ENCODE measurements at regions not wholly inside any gene's neighbourhood (a gene's known extent, or its start where the extent isn't known, plus 50 kb on each side); places are given as distances from the start of the nearest gene placed in this dataset.

DNA sequence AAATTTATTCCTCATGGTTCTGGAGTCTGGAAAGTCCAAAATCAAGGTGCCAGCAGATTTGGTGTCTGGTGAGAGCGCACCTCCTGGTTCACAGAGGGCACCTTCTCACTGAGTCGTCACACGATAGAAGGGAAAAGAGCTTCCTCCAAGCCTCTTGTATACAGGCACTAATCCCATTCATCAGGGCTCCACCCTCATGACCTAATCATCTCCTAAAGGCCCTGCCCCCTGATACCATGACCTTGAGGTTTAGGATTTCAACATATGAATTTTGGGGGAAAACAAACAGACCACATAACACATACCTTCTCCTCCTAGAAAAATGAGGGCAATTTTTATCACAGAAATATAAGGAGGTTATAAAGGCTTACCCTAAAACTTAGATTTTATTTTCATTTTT is 88.0 kb upstream of the NFIA start:
- CTCF ChIA-PET = interaction anchor here (0.6 kb wide), 1 partner anchor 1023 kb away, joined by 6 read pairs; no protein-coding TSS in a partner anchor
- Histone ChIP-seq H3K4me3 (ENCODE audit: low read depth, low read length) (no peak overlapping the region), H3K27ac (ENCODE audit: extremely low read depth, low read depth, low read length) (no peak overlapping the region), H3K36me3 (ENCODE audit: control insufficient read depth in 2 of 2, insufficient read depth in 1 of 2, low read length in 2 of 2) (no peaks in the 10 kb centered on the region), H3K4me1 (ENCODE audit: control insufficient read depth, insufficient read depth, low read length) (peaks cover 16% of the 10 kb centered on the region), H3K9me3 (ENCODE audit: control insufficient read depth, insufficient read depth, low read depth, low read length) (no peaks in the 10 kb centered on the region)
- POLR2A ChIA-PET = no interaction called here
- TF ChIP-seq ZNF214 (tag by site-specific recombination; IDR thresholded peaks at IDR 0.05; ENCODE audit: borderline replicate concordance) (no peak), ZBTB21 (tag by site-specific recombination; IDR thresholded peaks at IDR 0.05) (no peak), FEZF1 (tag by site-specific recombination; IDR thresholded peaks at IDR 0.05) (no peak), ZFP3 (tag by site-specific recombination; IDR thresholded peaks at IDR 0.05; ENCODE audit: low read depth) (no peak), OVOL3 (tag by site-specific recombination; IDR thresholded peaks at IDR 0.05) (no peak), TCF7L2 (IDR thresholded peaks at IDR 0.05; ENCODE audit: borderline replicate concordance, low read depth, low read length) (no peak), ZNF571 (tag by site-specific recombination; IDR thresholded peaks at IDR 0.05) (no peak), ZNF391 (tag by site-specific recombination; IDR thresholded peaks at IDR 0.05; ENCODE audit: borderline replicate concordance, low read depth) (no peak)
- TF ChIP-seq, protein P1, sequence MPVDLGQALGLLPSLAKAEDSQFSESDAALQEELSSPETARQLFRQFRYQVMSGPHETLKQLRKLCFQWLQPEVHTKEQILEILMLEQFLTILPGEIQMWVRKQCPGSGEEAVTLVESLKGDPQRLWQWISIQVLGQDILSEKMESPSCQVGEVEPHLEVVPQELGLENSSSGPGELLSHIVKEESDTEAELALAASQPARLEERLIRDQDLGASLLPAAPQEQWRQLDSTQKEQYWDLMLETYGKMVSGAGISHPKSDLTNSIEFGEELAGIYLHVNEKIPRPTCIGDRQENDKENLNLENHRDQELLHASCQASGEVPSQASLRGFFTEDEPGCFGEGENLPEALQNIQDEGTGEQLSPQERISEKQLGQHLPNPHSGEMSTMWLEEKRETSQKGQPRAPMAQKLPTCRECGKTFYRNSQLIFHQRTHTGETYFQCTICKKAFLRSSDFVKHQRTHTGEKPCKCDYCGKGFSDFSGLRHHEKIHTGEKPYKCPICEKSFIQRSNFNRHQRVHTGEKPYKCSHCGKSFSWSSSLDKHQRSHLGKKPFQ (tag by site-specific recombination; IDR thresholded peaks at IDR 0.05) = no peak
- TF ChIP-seq, protein P2, sequence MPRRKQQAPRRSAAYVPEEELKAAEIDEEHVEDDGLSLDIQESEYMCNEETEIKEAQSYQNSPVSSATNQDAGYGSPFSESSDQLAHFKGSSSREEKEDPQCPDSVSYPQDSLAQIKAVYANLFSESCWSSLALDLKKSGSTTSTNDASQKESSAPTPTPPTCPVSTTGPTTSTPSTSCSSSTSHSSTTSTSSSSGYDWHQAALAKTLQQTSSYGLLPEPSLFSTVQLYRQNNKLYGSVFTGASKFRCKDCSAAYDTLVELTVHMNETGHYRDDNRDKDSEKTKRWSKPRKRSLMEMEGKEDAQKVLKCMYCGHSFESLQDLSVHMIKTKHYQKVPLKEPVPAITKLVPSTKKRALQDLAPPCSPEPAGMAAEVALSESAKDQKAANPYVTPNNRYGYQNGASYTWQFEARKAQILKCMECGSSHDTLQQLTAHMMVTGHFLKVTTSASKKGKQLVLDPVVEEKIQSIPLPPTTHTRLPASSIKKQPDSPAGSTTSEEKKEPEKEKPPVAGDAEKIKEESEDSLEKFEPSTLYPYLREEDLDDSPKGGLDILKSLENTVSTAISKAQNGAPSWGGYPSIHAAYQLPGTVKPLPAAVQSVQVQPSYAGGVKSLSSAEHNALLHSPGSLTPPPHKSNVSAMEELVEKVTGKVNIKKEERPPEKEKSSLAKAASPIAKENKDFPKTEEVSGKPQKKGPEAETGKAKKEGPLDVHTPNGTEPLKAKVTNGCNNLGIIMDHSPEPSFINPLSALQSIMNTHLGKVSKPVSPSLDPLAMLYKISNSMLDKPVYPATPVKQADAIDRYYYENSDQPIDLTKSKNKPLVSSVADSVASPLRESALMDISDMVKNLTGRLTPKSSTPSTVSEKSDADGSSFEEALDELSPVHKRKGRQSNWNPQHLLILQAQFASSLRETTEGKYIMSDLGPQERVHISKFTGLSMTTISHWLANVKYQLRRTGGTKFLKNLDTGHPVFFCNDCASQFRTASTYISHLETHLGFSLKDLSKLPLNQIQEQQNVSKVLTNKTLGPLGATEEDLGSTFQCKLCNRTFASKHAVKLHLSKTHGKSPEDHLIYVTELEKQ (tag by site-specific recombination; IDR thresholded peaks at IDR 0.05; ENCODE audit: borderline replicate concordance) = no peak

DNA sequence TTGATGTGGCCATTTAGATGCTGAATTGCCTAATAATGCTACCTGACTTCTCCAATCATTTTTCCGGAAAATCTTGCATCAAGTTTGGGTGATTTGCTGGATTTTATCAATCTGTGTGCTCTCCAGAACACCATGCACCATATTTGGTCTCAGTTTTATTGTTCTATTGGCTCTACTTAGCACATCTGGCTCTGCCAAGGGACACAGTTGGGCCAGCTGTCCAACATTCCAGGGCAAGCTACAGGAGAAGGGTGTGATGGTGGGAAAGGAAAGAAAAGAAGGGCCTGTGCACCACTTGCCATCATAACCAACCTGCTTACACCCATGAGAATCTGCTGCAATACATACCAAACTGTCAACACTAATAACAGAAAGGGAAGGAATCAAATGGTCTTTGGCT is 90.2 kb upstream of the NFIA start:
- H3K4me3 ChIP-seq (ENCODE audit: low read depth, low read length) = no peak overlapping the region
- no peaks in the 10 kb centered on the region for H3K36me3 ChIP-seq (ENCODE audit: control insufficient read depth in 2 of 2, insufficient read depth in 1 of 2, low read length in 2 of 2)
- CTCF ChIA-PET = interaction anchor here (0.5 to 0.9 kb wide), 2 partner anchors 13 to 84 kb away, joined by 3 read pairs; no protein-coding TSS in a partner anchor
- POLR2A ChIA-PET = no interaction called here
- no peak for TF ChIP-seq ZNF510 (tag by site-specific recombination; IDR thresholded peaks at IDR 0.05; ENCODE audit: insufficient replicate concordance)
- TF ChIP-seq ZNF350 (tag by site-specific recombination; IDR thresholded peaks at IDR 0.05) = no peak
- no peak for TF ChIP-seq ZNF610 (tag by site-specific recombination; IDR thresholded peaks at IDR 0.05; ENCODE audit: borderline replicate concordance)
- TF ChIP-seq, protein P3, sequence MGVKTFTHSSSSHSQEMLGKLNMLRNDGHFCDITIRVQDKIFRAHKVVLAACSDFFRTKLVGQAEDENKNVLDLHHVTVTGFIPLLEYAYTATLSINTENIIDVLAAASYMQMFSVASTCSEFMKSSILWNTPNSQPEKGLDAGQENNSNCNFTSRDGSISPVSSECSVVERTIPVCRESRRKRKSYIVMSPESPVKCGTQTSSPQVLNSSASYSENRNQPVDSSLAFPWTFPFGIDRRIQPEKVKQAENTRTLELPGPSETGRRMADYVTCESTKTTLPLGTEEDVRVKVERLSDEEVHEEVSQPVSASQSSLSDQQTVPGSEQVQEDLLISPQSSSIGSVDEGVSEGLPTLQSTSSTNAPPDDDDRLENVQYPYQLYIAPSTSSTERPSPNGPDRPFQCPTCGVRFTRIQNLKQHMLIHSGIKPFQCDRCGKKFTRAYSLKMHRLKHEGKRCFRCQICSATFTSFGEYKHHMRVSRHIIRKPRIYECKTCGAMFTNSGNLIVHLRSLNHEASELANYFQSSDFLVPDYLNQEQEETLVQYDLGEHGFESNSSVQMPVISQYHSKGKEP (tag by site-specific recombination; IDR thresholded peaks at IDR 0.05) = no peak
- TF ChIP-seq, protein P4, sequence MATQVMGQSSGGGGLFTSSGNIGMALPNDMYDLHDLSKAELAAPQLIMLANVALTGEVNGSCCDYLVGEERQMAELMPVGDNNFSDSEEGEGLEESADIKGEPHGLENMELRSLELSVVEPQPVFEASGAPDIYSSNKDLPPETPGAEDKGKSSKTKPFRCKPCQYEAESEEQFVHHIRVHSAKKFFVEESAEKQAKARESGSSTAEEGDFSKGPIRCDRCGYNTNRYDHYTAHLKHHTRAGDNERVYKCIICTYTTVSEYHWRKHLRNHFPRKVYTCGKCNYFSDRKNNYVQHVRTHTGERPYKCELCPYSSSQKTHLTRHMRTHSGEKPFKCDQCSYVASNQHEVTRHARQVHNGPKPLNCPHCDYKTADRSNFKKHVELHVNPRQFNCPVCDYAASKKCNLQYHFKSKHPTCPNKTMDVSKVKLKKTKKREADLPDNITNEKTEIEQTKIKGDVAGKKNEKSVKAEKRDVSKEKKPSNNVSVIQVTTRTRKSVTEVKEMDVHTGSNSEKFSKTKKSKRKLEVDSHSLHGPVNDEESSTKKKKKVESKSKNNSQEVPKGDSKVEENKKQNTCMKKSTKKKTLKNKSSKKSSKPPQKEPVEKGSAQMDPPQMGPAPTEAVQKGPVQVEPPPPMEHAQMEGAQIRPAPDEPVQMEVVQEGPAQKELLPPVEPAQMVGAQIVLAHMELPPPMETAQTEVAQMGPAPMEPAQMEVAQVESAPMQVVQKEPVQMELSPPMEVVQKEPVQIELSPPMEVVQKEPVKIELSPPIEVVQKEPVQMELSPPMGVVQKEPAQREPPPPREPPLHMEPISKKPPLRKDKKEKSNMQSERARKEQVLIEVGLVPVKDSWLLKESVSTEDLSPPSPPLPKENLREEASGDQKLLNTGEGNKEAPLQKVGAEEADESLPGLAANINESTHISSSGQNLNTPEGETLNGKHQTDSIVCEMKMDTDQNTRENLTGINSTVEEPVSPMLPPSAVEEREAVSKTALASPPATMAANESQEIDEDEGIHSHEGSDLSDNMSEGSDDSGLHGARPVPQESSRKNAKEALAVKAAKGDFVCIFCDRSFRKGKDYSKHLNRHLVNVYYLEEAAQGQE (tag by site-specific recombination; IDR thresholded peaks at IDR 0.05) = no peak
- no peak for TF ChIP-seq SP7 (tag by site-specific recombination; IDR thresholded peaks at IDR 0.05)
- TF ChIP-seq, protein P5, sequence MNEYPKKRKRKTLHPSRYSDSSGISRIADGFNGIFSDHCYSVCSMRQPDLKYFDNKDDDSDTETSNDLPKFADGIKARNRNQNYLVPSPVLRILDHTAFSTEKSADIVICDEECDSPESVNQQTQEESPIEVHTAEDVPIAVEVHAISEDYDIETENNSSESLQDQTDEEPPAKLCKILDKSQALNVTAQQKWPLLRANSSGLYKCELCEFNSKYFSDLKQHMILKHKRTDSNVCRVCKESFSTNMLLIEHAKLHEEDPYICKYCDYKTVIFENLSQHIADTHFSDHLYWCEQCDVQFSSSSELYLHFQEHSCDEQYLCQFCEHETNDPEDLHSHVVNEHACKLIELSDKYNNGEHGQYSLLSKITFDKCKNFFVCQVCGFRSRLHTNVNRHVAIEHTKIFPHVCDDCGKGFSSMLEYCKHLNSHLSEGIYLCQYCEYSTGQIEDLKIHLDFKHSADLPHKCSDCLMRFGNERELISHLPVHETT (tag by site-specific recombination; IDR thresholded peaks at IDR 0.05) = no peak
- TF ChIP-seq PRDM1 (tag by site-specific recombination; IDR thresholded peaks at IDR 0.05) = no peak
- no peak for TF ChIP-seq ZNF621 (tag by site-specific recombination; IDR thresholded peaks at IDR 0.05)
- no peaks in the 10 kb centered on the region for H3K9me3 ChIP-seq (ENCODE audit: control insufficient read depth, insufficient read depth, low read depth, low read length)
- H3K4me1 ChIP-seq (ENCODE audit: control insufficient read depth, insufficient read depth, low read length) = peaks cover 16% of the 10 kb centered on the region
- no peak overlapping the region for H3K27ac ChIP-seq (ENCODE audit: extremely low read depth, low read depth, low read length)

Data from HEK293 (cell line).